ENCODE measurements at regions not wholly inside any gene's neighbourhood (a gene's known extent, or its start where the extent isn't known, plus 50 kb on each side); places are given as distances from the start of the nearest gene placed in this dataset.

GRCh38 chr3:159640225-159640624, 348.4 kb upstream of the IL12A start:
- intact Hi-C loops (cut with DNase I) = no loop called here
- Histone ChIP-seq H3K36me3 (no peaks in the 10 kb centered on the region), H3K9me3 (no peaks in the 10 kb centered on the region), H3K4me3 (no peak overlapping the region), H3K27ac (no peak overlapping the region), H3K4me1 (no peaks in the 10 kb centered on the region), H3K27me3 (no peaks in the 10 kb centered on the region)
- no peak for TF ChIP-seq CTCF (IDR thresholded peaks at IDR 0.05)
- TF ChIP-seq POLR2A (IDR thresholded peaks at IDR 0.05) = no peak
- DNase-seq = no peak
- WGBS (ENCODE audit: insufficient coverage, low coverage, low lambda C conversion rate, missing lambda C conversion rate) = 86% methylated on average over 4 of the region's 4 CpGs
- no peak for ATAC-seq

GRCh38 chr3:159643406-159643805, 345.2 kb upstream of the IL12A start:
- intact Hi-C loops (cut with DNase I) = no loop called here
- Histone ChIP-seq H3K27ac (no peak overlapping the region), H3K4me3 (no peak overlapping the region), H3K27me3 (no peaks in the 10 kb centered on the region), H3K4me1 (no peaks in the 10 kb centered on the region), H3K36me3 (no peaks in the 10 kb centered on the region), H3K9me3 (no peaks in the 10 kb centered on the region)
- TF ChIP-seq CTCF (IDR thresholded peaks at IDR 0.05) (no peak), POLR2A (IDR thresholded peaks at IDR 0.05) (no peak)
- DNase-seq (no peak), ATAC-seq (no peak)

GRCh38 chr3:159645874-159646273, 342.8 kb upstream of the IL12A start:
- Histone ChIP-seq H3K4me3 (no peak overlapping the region), H3K36me3 (no peaks in the 10 kb centered on the region), H3K4me1 (no peaks in the 10 kb centered on the region), H3K9me3 (no peaks in the 10 kb centered on the region), H3K27me3 (no peaks in the 10 kb centered on the region), H3K27ac (no peak overlapping the region)
- no peak for ATAC-seq
- WGBS (ENCODE audit: insufficient coverage, low coverage, low lambda C conversion rate, missing lambda C conversion rate) = no CpG with 5 or more reads among the region's 1 CpG
- no peak for TF ChIP-seq CTCF (IDR thresholded peaks at IDR 0.05)
- no peak for TF ChIP-seq POLR2A (IDR thresholded peaks at IDR 0.05)
- no peak for DNase-seq
- intact Hi-C loops (cut with DNase I) = no loop called here

- DNase-seq = no peak
- H3K36me3 ChIP-seq = no peaks in the 10 kb centered on the region
- ATAC-seq = no peak
- intact Hi-C loops (cut with DNase I) = no loop called here
- H3K9me3 ChIP-seq = no peaks in the 10 kb centered on the region
- H3K27ac ChIP-seq = no peak overlapping the region
- H3K4me1 ChIP-seq = peaks cover 0 to 14% (median 3%) of the 10 kb centered on the region in 4 donors
- TF ChIP-seq CTCF (IDR thresholded peaks at IDR 0.05) (no peak), POLR2A (IDR thresholded peaks at IDR 0.05) (no peak)
- no peaks in the 10 kb centered on the region for H3K27me3 ChIP-seq
- no peak overlapping the region for H3K4me3 ChIP-seq
Observed at GRCh38 chr3:159649951-159650350, 338.7 kb upstream of the IL12A start.

GRCh38 chr3:159650726-159651125, 337.9 kb upstream of the IL12A start:
- 59% methylated on average over 2 of the region's 2 CpGs for WGBS (ENCODE audit: insufficient coverage, low coverage, low lambda C conversion rate, missing lambda C conversion rate)
- ATAC-seq (no peak), DNase-seq (no peak)
- Histone ChIP-seq H3K27ac (no peak overlapping the region), H3K4me1 (peaks cover 0 to 15% (median 3%) of the 10 kb centered on the region in 4 donors), H3K27me3 (no peaks in the 10 kb centered on the region), H3K36me3 (no peaks in the 10 kb centered on the region), H3K9me3 (no peaks in the 10 kb centered on the region), H3K4me3 (no peak overlapping the region)
- TF ChIP-seq POLR2A (IDR thresholded peaks at IDR 0.05) (no peak), CTCF (IDR thresholded peaks at IDR 0.05) (no peak)
- intact Hi-C loops (cut with DNase I) = no loop called here
